22Rv1 (cell line): ENCODE measurements at regions not wholly inside any gene's neighbourhood (a gene's known extent, or its start where the extent isn't known, plus 50 kb on each side); places are given as distances from the start of the nearest gene placed in this dataset.

Experiments used
- ZFX ChIP-seq: fragments of 450-650 bp; IDR thresholded peaks from 2 replicates; pipeline ENCODE4 v1.6.1; 2017; ENCODE audit warnings: antibody characterized with exemption, borderline replicate concordance
- TF ChIP-seq, protein P1 (sequence below): fragments of 450-650 bp; IDR thresholded peaks from 2 replicates; pipeline ENCODE4 v1.5.1; 2017; ENCODE audit warnings: mild to moderate bottlenecking

- TF ChIP-seq, protein P1, sequence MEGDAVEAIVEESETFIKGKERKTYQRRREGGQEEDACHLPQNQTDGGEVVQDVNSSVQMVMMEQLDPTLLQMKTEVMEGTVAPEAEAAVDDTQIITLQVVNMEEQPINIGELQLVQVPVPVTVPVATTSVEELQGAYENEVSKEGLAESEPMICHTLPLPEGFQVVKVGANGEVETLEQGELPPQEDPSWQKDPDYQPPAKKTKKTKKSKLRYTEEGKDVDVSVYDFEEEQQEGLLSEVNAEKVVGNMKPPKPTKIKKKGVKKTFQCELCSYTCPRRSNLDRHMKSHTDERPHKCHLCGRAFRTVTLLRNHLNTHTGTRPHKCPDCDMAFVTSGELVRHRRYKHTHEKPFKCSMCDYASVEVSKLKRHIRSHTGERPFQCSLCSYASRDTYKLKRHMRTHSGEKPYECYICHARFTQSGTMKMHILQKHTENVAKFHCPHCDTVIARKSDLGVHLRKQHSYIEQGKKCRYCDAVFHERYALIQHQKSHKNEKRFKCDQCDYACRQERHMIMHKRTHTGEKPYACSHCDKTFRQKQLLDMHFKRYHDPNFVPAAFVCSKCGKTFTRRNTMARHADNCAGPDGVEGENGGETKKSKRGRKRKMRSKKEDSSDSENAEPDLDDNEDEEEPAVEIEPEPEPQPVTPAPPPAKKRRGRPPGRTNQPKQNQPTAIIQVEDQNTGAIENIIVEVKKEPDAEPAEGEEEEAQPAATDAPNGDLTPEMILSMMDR = no peak
- TF ChIP-seq ZFX = no peak
Observed at GRCh38 chr4:179601671-179602070, 2159.4 kb upstream of the AGA start.
